ENCODE measurements at regions not wholly inside any gene's neighbourhood (a gene's known extent, or its start where the extent isn't known, plus 50 kb on each side); places are given as distances from the start of the nearest gene placed in this dataset.

- H3K4me3 Mint-ChIP-seq: no peak overlapping the region
- intact Hi-C loops (cut with micrococcal nuclease): no loop called here
- peaks cover 8% of the 10 kb centered on the region for H3K27me3 Mint-ChIP-seq
- no peak overlapping the region for H3K27ac Mint-ChIP-seq
- H3K36me3 Mint-ChIP-seq (ENCODE audit: low read depth): no peaks in the 10 kb centered on the region
- no peaks in the 10 kb centered on the region for H3K4me1 Mint-ChIP-seq
- DNase-seq: no peak
- H3K9me3 Mint-ChIP-seq: no peaks in the 10 kb centered on the region
Observed at GRCh38 chr7:12102527-12102926, 108.6 kb upstream of the TMEM106B start.

GRCh38 chr7:12103948-12104347, 107.1 kb upstream of the TMEM106B start:
- Mint-ChIP-seq H3K4me1 (no peaks in the 10 kb centered on the region), H3K27me3 (peaks cover 11% of the 10 kb centered on the region), H3K27ac (no peak overlapping the region), H3K4me3 (no peak overlapping the region), H3K9me3 (no peaks in the 10 kb centered on the region), H3K36me3 (ENCODE audit: low read depth) (no peaks in the 10 kb centered on the region)
- no peak for DNase-seq
- intact Hi-C loops (cut with micrococcal nuclease): no loop called here

GRCh38 chr7:12107381-12107780, 103.7 kb upstream of the TMEM106B start:
- Mint-ChIP-seq H3K27me3 (peaks cover 37% of the 10 kb centered on the region), H3K27ac (no peak overlapping the region), H3K36me3 (ENCODE audit: low read depth) (no peaks in the 10 kb centered on the region), H3K9me3 (no peaks in the 10 kb centered on the region), H3K4me3 (no peak overlapping the region), H3K4me1 (peaks cover 4% of the 10 kb centered on the region)
- intact Hi-C loops (cut with micrococcal nuclease): no loop called here
- no peak for DNase-seq

GRCh38 chr7:12107841-12108254, 103.2 kb upstream of the TMEM106B start:
- Mint-ChIP-seq H3K4me1 (peaks cover 4% of the 10 kb centered on the region), H3K9me3 (no peaks in the 10 kb centered on the region), H3K27me3 (peaks cover 42% of the 10 kb centered on the region), H3K36me3 (ENCODE audit: low read depth) (no peaks in the 10 kb centered on the region), H3K27ac (no peak overlapping the region), H3K4me3 (no peak overlapping the region)
- intact Hi-C loops (cut with micrococcal nuclease): no loop called here
- no peak for DNase-seq

GRCh38 chr7:12110425-12110824, 100.7 kb upstream of the TMEM106B start:
- peaks cover 4% of the 10 kb centered on the region for H3K4me1 Mint-ChIP-seq
- no peaks in the 10 kb centered on the region for H3K9me3 Mint-ChIP-seq
- intact Hi-C loops (cut with micrococcal nuclease): no loop called here
- no peak overlapping the region for H3K27ac Mint-ChIP-seq
- DNase-seq: no peak
- no peaks in the 10 kb centered on the region for H3K36me3 Mint-ChIP-seq (ENCODE audit: low read depth)
- no peak overlapping the region for H3K4me3 Mint-ChIP-seq
- peaks cover 53% of the 10 kb centered on the region for H3K27me3 Mint-ChIP-seq

- DNase-seq: no peak
- Mint-ChIP-seq H3K27ac (no peak overlapping the region), H3K4me3 (no peak overlapping the region), H3K36me3 (ENCODE audit: low read depth) (no peaks in the 10 kb centered on the region), H3K9me3 (no peaks in the 10 kb centered on the region), H3K4me1 (peaks cover 4% of the 10 kb centered on the region), H3K27me3 (peaks cover 53% of the 10 kb centered on the region)
- intact Hi-C loops (cut with micrococcal nuclease): no loop called here
Observed at GRCh38 chr7:12111422-12112405, 99.4 kb upstream of the TMEM106B start.

- Mint-ChIP-seq H3K4me1 (peaks cover 1% of the 10 kb centered on the region), H3K4me3 (no peak overlapping the region)
- intact Hi-C loops (cut with micrococcal nuclease): no loop called here
Observed at GRCh38 chr7:12117170-12117569, 93.9 kb upstream of the TMEM106B start.

GRCh38 chr7:12119620-12120303, 91.3 kb upstream of the TMEM106B start:
- H3K4me1 Mint-ChIP-seq: no peaks in the 10 kb centered on the region
- no peaks in the 10 kb centered on the region for H3K36me3 Mint-ChIP-seq (ENCODE audit: low read depth)
- no peak for DNase-seq
- intact Hi-C loops (cut with micrococcal nuclease): no loop called here
- H3K27me3 Mint-ChIP-seq: peaks cover 10% of the 10 kb centered on the region
- no peaks in the 10 kb centered on the region for H3K9me3 Mint-ChIP-seq
- H3K27ac Mint-ChIP-seq: no peak overlapping the region
- no peak overlapping the region for H3K4me3 Mint-ChIP-seq

More at GRCh38 chr7:12117170-12117569, 93.9 kb upstream of the TMEM106B start:
- no peak for DNase-seq
- peaks cover 28% of the 10 kb centered on the region for H3K27me3 Mint-ChIP-seq
- no peaks in the 10 kb centered on the region for H3K9me3 Mint-ChIP-seq
- no peaks in the 10 kb centered on the region for H3K36me3 Mint-ChIP-seq (ENCODE audit: low read depth)
- no peak overlapping the region for H3K27ac Mint-ChIP-seq

- H3K4me1 Mint-ChIP-seq: no peaks in the 10 kb centered on the region
- no peaks in the 10 kb centered on the region for H3K36me3 Mint-ChIP-seq (ENCODE audit: low read depth)
- peaks cover 13% of the 10 kb centered on the region for H3K27me3 Mint-ChIP-seq
- DNase-seq: no peak
- H3K27ac Mint-ChIP-seq: no peak overlapping the region
- intact Hi-C loops (cut with micrococcal nuclease): no loop called here
- no peaks in the 10 kb centered on the region for H3K9me3 Mint-ChIP-seq
- no peak overlapping the region for H3K4me3 Mint-ChIP-seq
Observed at GRCh38 chr7:12120632-12121031, 90.5 kb upstream of the TMEM106B start.

- no peaks in the 10 kb centered on the region for H3K9me3 Mint-ChIP-seq
- no peaks in the 10 kb centered on the region for H3K36me3 Mint-ChIP-seq (ENCODE audit: low read depth)
- H3K4me1 Mint-ChIP-seq: no peaks in the 10 kb centered on the region
- H3K27ac Mint-ChIP-seq: no peak overlapping the region
- peaks cover 9% of the 10 kb centered on the region for H3K27me3 Mint-ChIP-seq
- intact Hi-C loops (cut with micrococcal nuclease): no loop called here
- H3K4me3 Mint-ChIP-seq: no peak overlapping the region
- DNase-seq: no peak
Observed at GRCh38 chr7:12123172-12123571, 87.9 kb upstream of the TMEM106B start.

GRCh38 chr7:12124028-12124427, 87.1 kb upstream of the TMEM106B start:
- Mint-ChIP-seq H3K4me3 (no peak overlapping the region), H3K9me3 (no peaks in the 10 kb centered on the region), H3K27me3 (peaks cover 9% of the 10 kb centered on the region), H3K27ac (no peak overlapping the region), H3K4me1 (no peaks in the 10 kb centered on the region), H3K36me3 (ENCODE audit: low read depth) (no peaks in the 10 kb centered on the region)
- intact Hi-C loops (cut with micrococcal nuclease): no loop called here
- no peak for DNase-seq

GRCh38 chr7:12127455-12127854, 83.6 kb upstream of the TMEM106B start:
- Mint-ChIP-seq H3K4me1 (peaks cover 3% of the 10 kb centered on the region), H3K27me3 (peaks cover 7% of the 10 kb centered on the region), H3K36me3 (ENCODE audit: low read depth) (no peaks in the 10 kb centered on the region), H3K9me3 (no peaks in the 10 kb centered on the region), H3K27ac (no peak overlapping the region), H3K4me3 (no peak overlapping the region)
- intact Hi-C loops (cut with micrococcal nuclease): no loop called here
- DNase-seq: no peak

GRCh38 chr7:12130609-12131008, 80.5 kb upstream of the TMEM106B start:
- H3K4me3 Mint-ChIP-seq: no peak overlapping the region
- no peak overlapping the region for H3K27ac Mint-ChIP-seq
- intact Hi-C loops (cut with micrococcal nuclease): no loop called here
- H3K36me3 Mint-ChIP-seq (ENCODE audit: low read depth): no peaks in the 10 kb centered on the region
- H3K4me1 Mint-ChIP-seq: peaks cover 3% of the 10 kb centered on the region
- no peaks in the 10 kb centered on the region for H3K27me3 Mint-ChIP-seq
- no peak for DNase-seq
- H3K9me3 Mint-ChIP-seq: peaks cover 4% of the 10 kb centered on the region

- H3K4me1 Mint-ChIP-seq: peaks cover 3% of the 10 kb centered on the region
- peaks cover 4% of the 10 kb centered on the region for H3K9me3 Mint-ChIP-seq
- H3K27me3 Mint-ChIP-seq: no peaks in the 10 kb centered on the region
- intact Hi-C loops (cut with micrococcal nuclease): no loop called here
- no peak for DNase-seq
- no peaks in the 10 kb centered on the region for H3K36me3 Mint-ChIP-seq (ENCODE audit: low read depth)
- no peak overlapping the region for H3K4me3 Mint-ChIP-seq
- H3K27ac Mint-ChIP-seq: no peak overlapping the region
Observed at GRCh38 chr7:12131122-12131521, 80.0 kb upstream of the TMEM106B start.
